A673 (cell line): ENCODE measurements at regions not wholly inside any gene's neighbourhood (a gene's known extent, or its start where the extent isn't known, plus 50 kb on each side); places are given as distances from the start of the nearest gene placed in this dataset.

Experiments
- BruUV-seq: library from RNA; stranded (reverse); fragments of 400-500 nt; replicated peaks from 2 replicates; lab custom pipeline; 2021; lab: Mats Ljungman, UMichigan
- CTCF ChIA-PET: fragments of 300-600 bp; sonication (Branson Sonifier 250); formaldehyde crosslinking; loops from one replicate; lab custom pipeline; 2022; ENCODE audit warnings: antibody characterized with exemption; lab: Charles Lee
- POLR2A ChIA-PET: fragments of 300-600 bp; sonication (Branson Sonifier 250); formaldehyde crosslinking; loops from one replicate; lab custom pipeline; 2022; ENCODE audit warnings: antibody characterized with exemption; ENCODE audit not compliant: low non-redundant PET; lab: Charles Lee
- DNase-seq: peaks from one replicate; pipeline ENCODE4 v3.0.0-alpha.2; 2015; ENCODE audit warnings: low spot score
- H3K27ac ChIP-seq: fragments of 200-600 bp; sonication (generic); 2 replicates; pipeline ENCODE4 v1.5.1; 2016; ENCODE audit warnings: mixed run types, low read depth, mild to moderate bottlenecking, mixed read lengths, antibody characterized with exemption, low read length; ENCODE audit not compliant: poor library complexity, severe bottlenecking
- H3K27me3 ChIP-seq: fragments of 200-600 bp; sonication (generic); replicated peaks from 2 replicates; pipeline ENCODE4 v1.6.1; 2017; ENCODE audit warnings: mixed run types, low read depth, mild to moderate bottlenecking, mixed read lengths, antibody characterized with exemption, low read length; ENCODE audit not compliant: insufficient read depth, poor library complexity
- H3K36me3 ChIP-seq: fragments of 200-600 bp; sonication (generic); 2 replicates; pipeline ENCODE4 v1.6.1; 2016; ENCODE audit warnings: mixed run types, mild to moderate bottlenecking, mixed read lengths, antibody characterized with exemption, low read length; ENCODE audit not compliant: insufficient read depth, poor library complexity, severe bottlenecking
- H3K4me1 ChIP-seq: fragments of 200-600 bp; sonication (generic); 2 replicates; pipeline ENCODE4 v1.6.1; 2017; ENCODE audit warnings: mixed run types, mild to moderate bottlenecking, mixed read lengths, antibody characterized with exemption, low read length; ENCODE audit not compliant: insufficient read depth, poor library complexity, severe bottlenecking
- H3K4me3 ChIP-seq: fragments of 200-600 bp; sonication (generic); 2 replicates; pipeline ENCODE4 v1.5.1; 2016; ENCODE audit warnings: low read depth, mixed run types, mild to moderate bottlenecking, mixed read lengths, low read length; ENCODE audit not compliant: poor library complexity, severe bottlenecking
- H3K9me3 ChIP-seq: fragments of 200-600 bp; sonication (generic); 2 replicates; pipeline ENCODE4 v1.6.1; 2016; ENCODE audit warnings: mixed run types, low read depth, mild to moderate bottlenecking, mixed read lengths, antibody characterized with exemption, low read length; ENCODE audit not compliant: poor library complexity, severe bottlenecking
- EZH2 ChIP-seq: fragments of 200-600 bp; sonication (generic); IDR thresholded peaks from 2 replicates; pipeline ENCODE4 v1.6.1; 2017; ENCODE audit warnings: borderline replicate concordance, low read depth, mild to moderate bottlenecking, mixed read lengths, antibody characterized with exemption, low read length; ENCODE audit not compliant: poor library complexity, severe bottlenecking
- intact Hi-C: fragments of 100-400 bp; cut with micrococcal nuclease; formaldehyde crosslinking; loops from one replicate; pipeline ENCODE4 v1.10.0; 2022; ENCODE audit not compliant: unreplicated experiment
- TF ChIP-seq, protein P1 (sequence below): fragments of 300-800, 200-600 bp; sonication (generic); conservative IDR thresholded peaks from 2 replicates; pipeline ENCODE4 v1.5.1; 2017; ENCODE audit warnings: low read depth, mild to moderate bottlenecking, antibody characterized with exemption, low read length, moderate library complexity, mixed read lengths

DNA sequence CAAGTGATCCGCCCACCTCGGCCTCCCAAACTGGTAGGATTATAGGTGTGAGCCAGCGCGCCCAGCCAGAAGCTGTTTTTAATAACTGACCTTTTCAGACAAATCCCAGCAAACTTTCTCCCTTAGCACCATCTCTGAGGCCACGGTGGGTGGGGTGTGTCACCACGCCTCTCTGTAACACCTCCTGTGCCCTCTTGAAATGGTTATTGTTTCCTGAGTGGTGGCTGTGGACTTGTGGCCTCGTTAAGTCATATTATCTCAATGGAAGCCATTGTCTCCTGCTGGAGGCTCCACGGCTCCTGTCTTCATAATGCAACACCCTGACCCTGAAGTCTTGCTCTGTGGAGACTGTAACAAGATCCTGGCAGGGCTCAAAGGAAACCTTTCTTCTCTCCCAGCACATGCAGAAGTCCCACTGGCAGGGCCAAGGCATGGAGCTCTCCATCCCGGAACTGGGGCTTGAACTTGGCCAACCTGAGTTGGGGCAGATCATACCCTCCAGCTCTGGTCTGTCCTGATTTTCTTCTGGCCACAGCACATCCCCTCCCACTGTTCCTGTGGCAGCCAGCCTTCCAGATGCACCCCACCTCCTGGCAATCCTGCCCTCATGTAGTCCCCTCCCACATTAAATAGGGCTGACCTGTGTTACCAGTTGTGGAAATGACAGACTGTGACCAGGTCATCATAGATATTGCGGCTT, 81.1 kb downstream of the SNX5 start:
- ChIA-PET POLR2A (no interaction called here), CTCF (no interaction called here)
- H3K27me3 ChIP-seq, result no peaks in the 10 kb centered on the region
- BruUV-seq, result no TSS peak
- intact Hi-C loops, result no loop called here
- H3K4me3 ChIP-seq, result no peak overlapping the region
- no peak for TF ChIP-seq EZH2
- TF ChIP-seq, protein P1, sequence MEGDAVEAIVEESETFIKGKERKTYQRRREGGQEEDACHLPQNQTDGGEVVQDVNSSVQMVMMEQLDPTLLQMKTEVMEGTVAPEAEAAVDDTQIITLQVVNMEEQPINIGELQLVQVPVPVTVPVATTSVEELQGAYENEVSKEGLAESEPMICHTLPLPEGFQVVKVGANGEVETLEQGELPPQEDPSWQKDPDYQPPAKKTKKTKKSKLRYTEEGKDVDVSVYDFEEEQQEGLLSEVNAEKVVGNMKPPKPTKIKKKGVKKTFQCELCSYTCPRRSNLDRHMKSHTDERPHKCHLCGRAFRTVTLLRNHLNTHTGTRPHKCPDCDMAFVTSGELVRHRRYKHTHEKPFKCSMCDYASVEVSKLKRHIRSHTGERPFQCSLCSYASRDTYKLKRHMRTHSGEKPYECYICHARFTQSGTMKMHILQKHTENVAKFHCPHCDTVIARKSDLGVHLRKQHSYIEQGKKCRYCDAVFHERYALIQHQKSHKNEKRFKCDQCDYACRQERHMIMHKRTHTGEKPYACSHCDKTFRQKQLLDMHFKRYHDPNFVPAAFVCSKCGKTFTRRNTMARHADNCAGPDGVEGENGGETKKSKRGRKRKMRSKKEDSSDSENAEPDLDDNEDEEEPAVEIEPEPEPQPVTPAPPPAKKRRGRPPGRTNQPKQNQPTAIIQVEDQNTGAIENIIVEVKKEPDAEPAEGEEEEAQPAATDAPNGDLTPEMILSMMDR, result no peak
- H3K4me1 ChIP-seq, result no peaks in the 10 kb centered on the region
- peaks cover 11% of the 10 kb centered on the region for H3K9me3 ChIP-seq
- no peaks in the 10 kb centered on the region for H3K36me3 ChIP-seq
- H3K27ac ChIP-seq, result no peak overlapping the region
- no peak for DNase-seq

DNA sequence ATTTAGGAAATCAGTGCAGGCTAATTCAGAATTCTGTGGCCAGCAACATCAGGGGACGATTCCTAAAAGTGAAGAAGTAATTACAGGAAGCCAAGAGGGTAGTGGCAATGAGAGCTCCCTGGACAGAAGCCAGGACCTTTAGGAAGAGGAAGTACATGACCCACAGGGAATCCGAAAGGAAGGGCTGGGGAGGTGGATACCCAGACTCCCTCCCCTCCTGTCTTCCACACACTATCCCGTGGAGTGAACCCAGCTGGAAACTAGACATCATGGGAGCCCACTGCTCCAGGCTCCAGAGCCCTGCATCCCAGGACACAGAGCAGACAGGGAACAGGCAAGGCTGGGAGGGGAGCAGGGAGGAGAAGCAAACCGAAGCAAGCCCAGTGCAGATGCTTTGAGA, 83.0 kb downstream of the SNX5 start:
- no TSS peak for BruUV-seq
- intact Hi-C loops, result no loop called here
- ChIA-PET POLR2A (no interaction called here), CTCF (no interaction called here)
- TF ChIP-seq EZH2, result no peak
- TF ChIP-seq, protein P1, result no peak
- no peaks in the 10 kb centered on the region for H3K4me1 ChIP-seq
- DNase-seq, result no peak
- no peaks in the 10 kb centered on the region for H3K36me3 ChIP-seq
- H3K27me3 ChIP-seq, result no peaks in the 10 kb centered on the region
- H3K4me3 ChIP-seq, result no peak overlapping the region
- no peak overlapping the region for H3K27ac ChIP-seq
- H3K9me3 ChIP-seq, result peaks cover 10% of the 10 kb centered on the region

DNA sequence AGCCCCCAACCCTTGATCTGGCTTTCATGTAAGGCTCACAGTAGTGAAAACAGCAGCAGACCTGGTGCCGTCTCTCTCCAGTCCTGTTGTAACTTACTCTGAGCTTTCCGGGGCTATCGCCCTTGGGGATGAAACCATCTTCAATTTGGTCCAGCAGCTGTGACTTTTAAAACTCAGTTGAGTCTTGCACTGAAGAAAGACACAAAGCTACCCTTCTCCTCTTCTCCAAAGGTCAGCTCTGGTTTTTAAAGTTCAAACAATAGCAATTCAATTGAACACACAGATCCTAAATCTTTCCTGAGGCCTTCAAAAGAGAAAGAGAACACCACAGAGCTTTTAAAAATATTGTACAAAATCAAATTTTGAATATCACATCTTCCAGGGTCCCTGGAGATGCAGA, 83.5 kb downstream of the SNX5 start:
- ChIA-PET POLR2A (no interaction called here), CTCF (no interaction called here)
- H3K27me3 ChIP-seq, result no peaks in the 10 kb centered on the region
- intact Hi-C loops, result no loop called here
- no peak overlapping the region for H3K4me3 ChIP-seq
- no peaks in the 10 kb centered on the region for H3K4me1 ChIP-seq
- H3K27ac ChIP-seq, result no peak overlapping the region
- H3K9me3 ChIP-seq, result peaks cover 5% of the 10 kb centered on the region
- TF ChIP-seq, protein P1, result no peak
- TF ChIP-seq EZH2, result no peak
- DNase-seq, result no peak
- H3K36me3 ChIP-seq, result no peaks in the 10 kb centered on the region
- no TSS peak for BruUV-seq
